CD4-positive, alpha-beta T cell (primary cell): ENCODE measurements at regions not wholly inside any gene's neighbourhood (a gene's known extent, or its start where the extent isn't known, plus 50 kb on each side); places are given as distances from the start of the nearest gene placed in this dataset.

Experiments used
- ATAC-seq: fragments of 200-7000 bp; cut with Tn5 transposase; one replicate; pipeline ENCODE4 v1.10.0; 2022; ENCODE audit warnings: mild to moderate bottlenecking; ENCODE audit not compliant: poor library complexity
- CTCF ChIA-PET: fragments of 350-600 bp; sonication (Branson Sonifier 250); formaldehyde crosslinking; loops from one replicate; lab custom pipeline; 2021; ENCODE audit warnings: antibody characterized with exemption, inconsistent platforms; lab: Charles Lee
- POLR2A ChIA-PET: fragments of 350-600 bp; sonication (Branson Sonifier 250); formaldehyde crosslinking; loops from one replicate; lab custom pipeline; 2021; ENCODE audit warnings: antibody characterized with exemption, inconsistent platforms; lab: Charles Lee
- DNase-seq, 14 experiments: peaks; one replicate each; pipeline ENCODE4 v3.0.0-alpha.2; 2013 to 2020; ENCODE audit warnings: mixed read lengths in 2 of 14
- H3K27ac ChIP-seq, 2 donors: one replicate each; pipeline versions ENCODE4 v1.5.1 to v1.7.0; 2013; ENCODE audit warnings: low read length in 2 of 2, low read depth in 1 of 2, mild to moderate bottlenecking in 1 of 2
- H3K27me3 ChIP-seq, 2 experiments: 1 replicate in 1 of 2; 2 replicates in 1 of 2; pipeline versions ENCODE4 v1.6.1 to v1.7.0; 2013; ENCODE audit warnings: low read length in 2 of 2, control low read depth in 1 of 2, mild to moderate bottlenecking in 1 of 2, moderate library complexity in 1 of 2; ENCODE audit not compliant: insufficient read depth in 2 of 2, control insufficient read depth in 1 of 2
- H3K36me3 ChIP-seq: one replicate; pipeline ENCODE4 v1.6.1; 2013; ENCODE audit warnings: low read length, control low read depth; ENCODE audit not compliant: insufficient read depth
- H3K4me1 ChIP-seq: one replicate; pipeline ENCODE4 v1.6.1; 2013; ENCODE audit warnings: low read length, control low read depth; ENCODE audit not compliant: insufficient read depth
- H3K4me3 ChIP-seq: one replicate; pipeline ENCODE4 v1.5.1; 2013; ENCODE audit warnings: mild to moderate bottlenecking, low read length, moderate library complexity
- H3K9me3 ChIP-seq, 2 experiments: 1 replicate in 1 of 2; 2 replicates in 1 of 2; pipeline versions ENCODE4 v1.6.1 to v1.7.0; 2013; ENCODE audit warnings: low read length in 2 of 2, mild to moderate bottlenecking in 2 of 2, control low read depth in 1 of 2, moderate library complexity in 1 of 2; ENCODE audit not compliant: control insufficient read depth in 1 of 2, insufficient read depth in 1 of 2
- H3K27ac Mint-ChIP-seq: one replicate; pipeline ENCODE4 v1.8.0; 2020; ENCODE audit warnings: mixed read lengths
- H3K27me3 Mint-ChIP-seq: one replicate; pipeline ENCODE4 v1.8.0; 2021; ENCODE audit warnings: mixed read lengths
- H3K36me3 Mint-ChIP-seq: one replicate; pipeline ENCODE4 v1.8.0; 2021; ENCODE audit warnings: low read depth, mixed read lengths
- H3K4me1 Mint-ChIP-seq: one replicate; pipeline ENCODE4 v1.8.0; 2021; ENCODE audit warnings: low read depth, mixed read lengths
- H3K4me3 Mint-ChIP-seq: one replicate; pipeline ENCODE4 v1.8.0; 2020; ENCODE audit warnings: mild to moderate bottlenecking, mixed read lengths
- H3K9me3 Mint-ChIP-seq: one replicate; pipeline ENCODE4 v1.8.0; 2020; ENCODE audit warnings: mixed read lengths
- CTCF ChIP-seq: fragments of 200-600 bp; IDR thresholded peaks from one replicate; pipeline ENCODE4 v1.8.0; 2022; ENCODE audit warnings: antibody characterized with exemption, mild to moderate bottlenecking
- intact Hi-C, 2 experiments: fragments of 100-400 bp; cut with DNase I in 1 of 2; cut with micrococcal nuclease in 1 of 2; formaldehyde crosslinking; loops; one replicate each; pipeline versions ENCODE4 v1.15.1 to v1.9.0; 2023 to 2025; cut with DNase I, micrococcal nuclease

- Histone ChIP-seq H3K4me3 (no peak overlapping the region), H3K9me3 (no peaks in the 10 kb centered on the region), H3K27me3 (peaks cover 0 to 5% of the 10 kb centered on the region in 2 experiments), H3K4me1 (no peaks in the 10 kb centered on the region), H3K36me3 (no peaks in the 10 kb centered on the region), H3K27ac (no peak overlapping the region)
- Mint-ChIP-seq H3K4me3 (no peak overlapping the region), H3K4me1 (no peaks in the 10 kb centered on the region), H3K9me3 (no peaks in the 10 kb centered on the region), H3K27ac (no peak overlapping the region), H3K27me3 (peaks cover 17% of the 10 kb centered on the region), H3K36me3 (no peaks in the 10 kb centered on the region)
- DNase-seq, result no peak
- TF ChIP-seq CTCF, result no peak
- CTCF ChIA-PET, result no interaction called here
- ATAC-seq, result no peak
- intact Hi-C loops, result no loop called here
- POLR2A ChIA-PET, result no interaction called here
These were observed 451.0 kb upstream of the DDI1 start for GRCh38 chr11:103585401-103585800.

GRCh38 chr11:103585911-103586310 is 450.5 kb upstream of the DDI1 start:
- CTCF ChIA-PET, result no interaction called here
- POLR2A ChIA-PET, result no interaction called here

GRCh38 chr11:103586756-103587155 is 449.7 kb upstream of the DDI1 start:
- CTCF ChIA-PET, result no interaction called here
- H3K27ac Mint-ChIP-seq, result no peak overlapping the region
- no peak for TF ChIP-seq CTCF
- intact Hi-C loops, result no loop called here
- Histone ChIP-seq H3K9me3 (no peaks in the 10 kb centered on the region), H3K36me3 (no peaks in the 10 kb centered on the region), H3K4me3 (no peak overlapping the region), H3K27me3 (peaks cover 0 to 5% of the 10 kb centered on the region in 2 experiments), H3K27ac (no peak overlapping the region), H3K4me1 (no peaks in the 10 kb centered on the region)
- POLR2A ChIA-PET, result no interaction called here
- peaks cover 17% of the 10 kb centered on the region for H3K27me3 Mint-ChIP-seq
- no peak for DNase-seq
- ATAC-seq, result no peak
- H3K4me3 Mint-ChIP-seq, result no peak overlapping the region
- H3K36me3 Mint-ChIP-seq, result no peaks in the 10 kb centered on the region
- no peaks in the 10 kb centered on the region for H3K9me3 Mint-ChIP-seq
- no peaks in the 10 kb centered on the region for H3K4me1 Mint-ChIP-seq

More at GRCh38 chr11:103585911-103586310, 450.5 kb upstream of the DDI1 start:
- Mint-ChIP-seq H3K4me3 (no peak overlapping the region), H3K27me3 (peaks cover 17% of the 10 kb centered on the region), H3K27ac (no peak overlapping the region), H3K9me3 (no peaks in the 10 kb centered on the region), H3K36me3 (no peaks in the 10 kb centered on the region), H3K4me1 (no peaks in the 10 kb centered on the region)
- no peak for DNase-seq
- no peaks in the 10 kb centered on the region for H3K36me3 ChIP-seq
- ATAC-seq, result no peak
- intact Hi-C loops, result no loop called here
- no peak overlapping the region for H3K4me3 ChIP-seq
- H3K4me1 ChIP-seq, result no peaks in the 10 kb centered on the region
- no peaks in the 10 kb centered on the region for H3K9me3 ChIP-seq
- TF ChIP-seq CTCF, result no peak
- H3K27me3 ChIP-seq, result peaks cover 0 to 5% of the 10 kb centered on the region in 2 experiments
- no peak overlapping the region for H3K27ac ChIP-seq
